IMR-90 (cell line): ENCODE measurements at regions not wholly inside any gene's neighbourhood (a gene's known extent, or its start where the extent isn't known, plus 50 kb on each side); places are given as distances from the start of the nearest gene placed in this dataset.
A peak's percentile ranks its signal among the peaks of the same experiment; 100 is the strongest.

ENCODE experiments used
- ATAC-seq: fragments of 200-7000 bp; cut with Tn5 transposase; 2 replicates; pipeline ENCODE4 v1.9.1; 2020; ENCODE audit warnings: low read depth, mild to moderate bottlenecking, moderate library complexity
- BruUV-seq: library from RNA; stranded (reverse); fragments of 400-500 nt; replicated peaks from 2 replicates; lab custom pipeline; 2021; lab: Mats Ljungman, UMichigan
- CTCF ChIA-PET: fragments of 300-600 bp; formaldehyde crosslinking; extraction: SDS; loops from one replicate; lab custom pipeline; 2021; ENCODE audit warnings: antibody characterized with exemption; lab: Yijun Ruan, JAX
- POLR2A ChIA-PET: fragments of 300-600 bp; sonication (Branson Sonifier 250); formaldehyde crosslinking; loops from one replicate; lab custom pipeline; 2022; ENCODE audit warnings: antibody characterized with exemption; ENCODE audit not compliant: unreplicated experiment; lab: Charles Lee
- DNase-seq: peaks from one replicate; pipeline ENCODE4 v3.0.0; 2013
- H2AFZ ChIP-seq: replicated peaks from 2 replicates; pipeline ENCODE3; 2013; ENCODE audit warnings: low read length, mild to moderate bottlenecking; ENCODE audit not compliant: poor library complexity
- H2AK5ac ChIP-seq: 2 replicates; pipeline ENCODE4 v1.6.1; 2013; ENCODE audit warnings: low read depth, low read length, inconsistent platforms
- H2AK9ac ChIP-seq: replicated peaks from 2 replicates; pipeline ENCODE3; 2013; ENCODE audit warnings: mild to moderate bottlenecking, low read depth, low read length, moderate library complexity; ENCODE audit not compliant: poor library complexity
- H2BK120ac ChIP-seq: 2 replicates; pipeline ENCODE4 v1.6.1; 2013; ENCODE audit warnings: low read depth, low read length, inconsistent platforms
- H2BK15ac ChIP-seq: 3 replicates; pipeline ENCODE4 v1.6.1; 2013; ENCODE audit warnings: low read depth, low read length, inconsistent platforms
- H2BK20ac ChIP-seq: 2 replicates; pipeline ENCODE4 v1.6.1; 2013; ENCODE audit warnings: low read depth, mild to moderate bottlenecking, inconsistent platforms, low read length, moderate library complexity
- H2BK5ac ChIP-seq: 2 replicates; pipeline ENCODE4 v1.6.1; 2013; ENCODE audit warnings: mild to moderate bottlenecking, low read depth, low read length, inconsistent platforms; ENCODE audit not compliant: poor library complexity, severe bottlenecking
- H3K14ac ChIP-seq: replicated peaks from 2 replicates; pipeline ENCODE4 v1.6.1; 2013; ENCODE audit warnings: low read depth, low read length, inconsistent platforms
- H3K18ac ChIP-seq: 2 replicates; pipeline ENCODE4 v1.6.1; 2013; ENCODE audit warnings: low read depth, low read length, control low read depth
- H3K23ac ChIP-seq: 2 replicates; pipeline ENCODE4 v1.6.1; 2013; ENCODE audit warnings: low read depth, low read length, inconsistent platforms
- H3K27ac ChIP-seq: 2 replicates; pipeline ENCODE4 v1.5.1; 2013; ENCODE audit warnings: mild to moderate bottlenecking, control low read depth, low read length; ENCODE audit not compliant: insufficient read depth
- H3K27me3 ChIP-seq: 2 replicates; pipeline ENCODE4 v1.6.1; 2013; ENCODE audit warnings: low read length; ENCODE audit not compliant: control insufficient read depth, insufficient read depth
- H3K36me3 ChIP-seq: 2 replicates; pipeline ENCODE4 v1.6.1; 2013; ENCODE audit warnings: low read length, mixed read lengths; ENCODE audit not compliant: control insufficient read depth, insufficient read depth
- H3K4ac ChIP-seq: 2 replicates; pipeline ENCODE4 v1.6.1; 2013; ENCODE audit warnings: low read depth, low read length, inconsistent platforms
- H3K4me1 ChIP-seq: 2 replicates; pipeline ENCODE4 v1.6.1; 2013; ENCODE audit warnings: low read length, mixed read lengths; ENCODE audit not compliant: control insufficient read depth, insufficient read depth
- H3K4me2 ChIP-seq: 2 replicates; pipeline ENCODE4 v1.6.1; 2013; ENCODE audit warnings: low read depth, mild to moderate bottlenecking, control low read depth, low read length, moderate library complexity
- H3K4me3 ChIP-seq: 2 replicates; pipeline ENCODE4 v1.5.1; 2013; ENCODE audit warnings: low read depth, mild to moderate bottlenecking, control low read depth, low read length, moderate library complexity; ENCODE audit not compliant: insufficient read depth
- H3K56ac ChIP-seq: 2 replicates; pipeline ENCODE4 v1.6.1; 2013; ENCODE audit warnings: low read length, inconsistent platforms; ENCODE audit not compliant: insufficient read depth; ENCODE audit errors: extremely low read depth
- H3K79me1 ChIP-seq, 2 experiments: 2 replicates each; pipeline ENCODE4 v1.6.1; 2013; ENCODE audit warnings: low read length in 2 of 2, inconsistent platforms in 1 of 2, low read depth in 1 of 2
- H3K9ac ChIP-seq: 2 replicates; pipeline ENCODE4 v1.6.1; 2013; ENCODE audit warnings: low read depth, low read length, control low read depth
- H3K9me1 ChIP-seq: 2 replicates; pipeline ENCODE4 v1.6.1; 2013; ENCODE audit warnings: low read length, inconsistent platforms; ENCODE audit not compliant: insufficient read depth
- H3K9me3 ChIP-seq: 2 replicates; pipeline ENCODE4 v1.6.1; 2013; ENCODE audit warnings: low read length; ENCODE audit not compliant: control insufficient read depth, insufficient read depth
- H4K20me1 ChIP-seq: 2 replicates; pipeline ENCODE4 v1.6.1; 2013; ENCODE audit warnings: low read length, inconsistent platforms; ENCODE audit not compliant: insufficient read depth
- H4K5ac ChIP-seq: 2 replicates; pipeline ENCODE4 v1.6.1; 2013; ENCODE audit warnings: mild to moderate bottlenecking, low read depth, low read length, control low read depth
- H4K8ac ChIP-seq, 2 experiments: 2 replicates each; pipeline ENCODE4 v1.6.1; 2013; ENCODE audit warnings: low read depth in 2 of 2, low read length in 2 of 2, control low read depth in 1 of 2, inconsistent platforms in 1 of 2
- H4K91ac ChIP-seq: 2 replicates; pipeline ENCODE4 v1.6.1; 2013; ENCODE audit warnings: low read depth, low read length, inconsistent platforms; ENCODE audit not compliant: insufficient read depth
- CEBPB ChIP-seq: IDR thresholded peaks from 2 replicates; pipeline ENCODE4 v1.6.1; 2012; ENCODE audit warnings: low read depth, low read length, improper control_type of control experiment
- WGBS, 2 experiments: methylation state at CpG; one replicate each; pipeline versions ENCODE4 v1.1.5 to v1.1.7; 2013; ENCODE audit warnings: missing lambda C conversion rate in 2 of 2; ENCODE audit not compliant: insufficient read length in 1 of 2; ENCODE audit errors: extremely low coverage in 2 of 2; 5-methylcytosine and 5-hydroxymethylcytosine counted together
- dilution Hi-C: fragments of 300-500 bp; cut with HindIII; formaldehyde crosslinking; loops from one replicate; pipeline ENCODE4 v1.14.3; 2018; ENCODE audit warnings: low sequenced_read_pairs; ENCODE audit not compliant: unreplicated experiment
- in situ Hi-C: fragments of 300-500 bp; cut with MboI; formaldehyde crosslinking; loops from 3 replicates; pipeline ENCODE4 v1.14.3; 2019; ENCODE audit warnings: low sequenced_read_pairs, inconsistent platforms, mixed read lengths
- intact Hi-C: fragments of 100-400 bp; cut with micrococcal nuclease; formaldehyde crosslinking; loops from 2 replicates; pipeline ENCODE4 v1.10.0; 2022
- TF ChIP-seq, protein P1 (sequence below): fragments of 150-350 bp; IDR thresholded peaks from 2 replicates; pipeline ENCODE4 v1.6.1; 2017; ENCODE audit warnings: mild to moderate bottlenecking, antibody characterized with exemption, low read length, low read depth

DNA sequence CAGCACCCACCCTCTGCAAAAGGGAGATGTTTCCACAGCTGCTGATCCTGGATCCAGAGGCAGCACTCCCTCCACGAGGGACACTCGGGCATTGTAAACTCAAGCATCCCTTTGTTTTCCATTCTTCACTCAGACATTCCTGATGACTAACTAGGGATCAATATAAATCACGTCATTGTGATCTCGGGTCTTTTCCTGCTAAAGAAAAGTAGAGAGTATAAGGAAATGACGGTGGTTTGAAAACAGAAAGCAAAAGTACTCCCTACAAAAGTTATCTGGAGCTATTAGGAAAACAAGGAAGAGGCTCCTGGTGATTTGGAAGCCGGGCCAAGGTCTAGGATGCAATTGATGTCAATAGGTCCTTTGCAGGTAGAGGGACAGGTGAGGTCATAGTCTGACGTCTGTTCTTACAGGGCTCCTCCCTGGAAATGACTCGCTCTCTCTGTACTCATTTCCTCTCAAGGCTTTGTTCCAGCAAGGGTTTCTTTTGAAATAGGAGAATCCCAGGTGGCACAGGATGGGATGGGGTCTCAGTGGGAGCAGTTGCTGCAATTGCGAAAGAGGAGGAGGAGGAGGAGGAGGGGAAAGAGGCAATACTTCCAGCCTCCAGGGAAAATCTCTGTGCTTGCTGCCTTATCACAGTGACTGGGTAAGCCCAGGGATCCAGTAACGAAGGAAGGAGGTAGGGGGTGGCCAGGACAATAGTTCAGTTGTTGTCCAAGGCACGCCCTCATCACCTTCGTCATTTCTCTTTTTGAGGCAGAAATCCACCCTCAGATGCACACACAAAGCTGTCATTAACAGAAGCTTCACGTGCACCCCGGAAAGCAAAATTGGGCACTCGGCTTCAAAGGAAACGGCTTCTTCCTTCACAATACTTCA lies 222.8 kb downstream of the LY86 start:
- in situ Hi-C loops: no loop called here
- peak; percentile 67 for DNase-seq
- H2AFZ ChIP-seq: peak overlapping the region; percentile 71

More for the DNA sequence above, 222.8 kb downstream of the LY86 start:
- intact Hi-C loops: no loop called here
- Histone ChIP-seq H3K4me3 (peak overlapping the region; percentile 32), H3K4me1 (peaks cover 4% of the 10 kb centered on the region), H3K36me3 (no peaks in the 10 kb centered on the region), H2AK5ac (no peak overlapping the region), H4K8ac (peak overlapping the region in 1 of 2 experiments; percentile 61; a peak in 1 of 4 replicates), H3K79me1 (no peaks in the 10 kb centered on the region), H4K91ac (no peak overlapping the region), H3K9me3 (no peaks in the 10 kb centered on the region), H3K56ac (no peak overlapping the region), H3K9me1 (no peaks in the 10 kb centered on the region), H2AK9ac (no peak overlapping the region), H3K27me3 (peaks cover 6% of the 10 kb centered on the region), H4K5ac (peak overlapping the region; percentile 90; the same call in 1 of the 2 replicates), H2BK15ac (no peak overlapping the region), H4K20me1 (no peaks in the 10 kb centered on the region), H3K9ac (peak overlapping the region; percentile 41; the same call in 1 of the 2 replicates), H3K14ac (no peak overlapping the region), H3K18ac (peak overlapping the region; percentile 24; the same call in 1 of the 2 replicates), H2BK5ac (no peak overlapping the region), H3K4ac (no peak overlapping the region), H3K27ac (no peak overlapping the region), H2BK20ac (no peak overlapping the region), H2BK120ac (no peak overlapping the region), H3K23ac (no peak overlapping the region), H3K4me2 (peak overlapping the region; percentile 92)
- peak; percentile 40 for ATAC-seq
- 13% methylated on average over 3 of the region's 16 CpGs; no CpG with 5 or more reads in 1 of the 2 experiments for WGBS, 2 experiments
- BruUV-seq: no TSS peak
- peak; percentile 47; the same call in 1 of the 2 replicates for TF ChIP-seq CEBPB
- TF ChIP-seq, protein P1, sequence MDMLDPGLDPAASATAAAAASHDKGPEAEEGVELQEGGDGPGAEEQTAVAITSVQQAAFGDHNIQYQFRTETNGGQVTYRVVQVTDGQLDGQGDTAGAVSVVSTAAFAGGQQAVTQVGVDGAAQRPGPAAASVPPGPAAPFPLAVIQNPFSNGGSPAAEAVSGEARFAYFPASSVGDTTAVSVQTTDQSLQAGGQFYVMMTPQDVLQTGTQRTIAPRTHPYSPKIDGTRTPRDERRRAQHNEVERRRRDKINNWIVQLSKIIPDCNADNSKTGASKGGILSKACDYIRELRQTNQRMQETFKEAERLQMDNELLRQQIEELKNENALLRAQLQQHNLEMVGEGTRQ: no peak
- ChIA-PET CTCF (interaction anchor here (0.6 kb wide), 1 partner anchor 24 kb away, joined by 3 read pairs; no protein-coding TSS in a partner anchor), POLR2A (no interaction called here)
- dilution Hi-C loops: no loop called here
